Hepatocyte (in vitro differentiated cells): ENCODE measurements at regions not wholly inside any gene's neighbourhood (a gene's known extent, or its start where the extent isn't known, plus 50 kb on each side); places are given as distances from the start of the nearest gene placed in this dataset.

Experiments
- EZH2 ChIP-seq: fragments of 200-600 bp; sonication (generic); IDR thresholded peaks from 2 replicates; pipeline ENCODE4 v1.6.1; 2016; ENCODE audit warnings: antibody characterized with exemption, mild to moderate bottlenecking, borderline replicate concordance
- EZH2phosphoT487 ChIP-seq: fragments of 200-600 bp; sonication (generic); IDR thresholded peaks from one replicate; pipeline ENCODE4 v1.6.1; 2018; ENCODE audit warnings: antibody characterized with exemption, mild to moderate bottlenecking, low read depth, moderate library complexity; ENCODE audit not compliant: unreplicated experiment, severe bottlenecking
- TF ChIP-seq, protein P1 (sequence below): fragments of 200-600 bp; sonication (generic); IDR thresholded peaks from 2 replicates; pipeline ENCODE4 v1.5.1; 2016; ENCODE audit warnings: antibody characterized with exemption, mild to moderate bottlenecking; ENCODE audit not compliant: poor library complexity

DNA sequence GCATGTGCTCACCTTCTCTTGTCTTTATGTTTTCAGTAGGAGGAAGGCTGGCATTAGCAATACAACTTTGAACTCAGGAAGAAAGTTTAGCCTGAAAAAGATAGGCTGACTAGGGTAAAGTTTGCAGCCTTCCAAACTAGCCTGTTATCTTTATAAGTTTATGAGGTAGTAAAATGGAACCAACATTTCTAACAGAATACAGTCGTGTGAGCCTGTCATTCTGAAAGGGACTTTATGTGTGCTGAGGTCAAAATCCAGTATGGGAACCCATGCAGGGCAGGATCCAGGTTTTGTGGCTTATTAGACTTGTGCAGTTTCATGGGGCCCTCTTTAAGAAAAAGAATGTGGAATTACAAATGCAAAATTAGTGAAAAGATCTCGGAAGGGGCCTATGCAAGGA is 201.0 kb upstream of the PRPS1L1 start:
- TF ChIP-seq, protein P1, sequence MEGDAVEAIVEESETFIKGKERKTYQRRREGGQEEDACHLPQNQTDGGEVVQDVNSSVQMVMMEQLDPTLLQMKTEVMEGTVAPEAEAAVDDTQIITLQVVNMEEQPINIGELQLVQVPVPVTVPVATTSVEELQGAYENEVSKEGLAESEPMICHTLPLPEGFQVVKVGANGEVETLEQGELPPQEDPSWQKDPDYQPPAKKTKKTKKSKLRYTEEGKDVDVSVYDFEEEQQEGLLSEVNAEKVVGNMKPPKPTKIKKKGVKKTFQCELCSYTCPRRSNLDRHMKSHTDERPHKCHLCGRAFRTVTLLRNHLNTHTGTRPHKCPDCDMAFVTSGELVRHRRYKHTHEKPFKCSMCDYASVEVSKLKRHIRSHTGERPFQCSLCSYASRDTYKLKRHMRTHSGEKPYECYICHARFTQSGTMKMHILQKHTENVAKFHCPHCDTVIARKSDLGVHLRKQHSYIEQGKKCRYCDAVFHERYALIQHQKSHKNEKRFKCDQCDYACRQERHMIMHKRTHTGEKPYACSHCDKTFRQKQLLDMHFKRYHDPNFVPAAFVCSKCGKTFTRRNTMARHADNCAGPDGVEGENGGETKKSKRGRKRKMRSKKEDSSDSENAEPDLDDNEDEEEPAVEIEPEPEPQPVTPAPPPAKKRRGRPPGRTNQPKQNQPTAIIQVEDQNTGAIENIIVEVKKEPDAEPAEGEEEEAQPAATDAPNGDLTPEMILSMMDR = no peak
- TF ChIP-seq EZH2 (no peak), EZH2phosphoT487 (no peak)
